ENCODE measurements at regions not wholly inside any gene's neighbourhood (a gene's known extent, or its start where the extent isn't known, plus 50 kb on each side); places are given as distances from the start of the nearest gene placed in this dataset.

DNA sequence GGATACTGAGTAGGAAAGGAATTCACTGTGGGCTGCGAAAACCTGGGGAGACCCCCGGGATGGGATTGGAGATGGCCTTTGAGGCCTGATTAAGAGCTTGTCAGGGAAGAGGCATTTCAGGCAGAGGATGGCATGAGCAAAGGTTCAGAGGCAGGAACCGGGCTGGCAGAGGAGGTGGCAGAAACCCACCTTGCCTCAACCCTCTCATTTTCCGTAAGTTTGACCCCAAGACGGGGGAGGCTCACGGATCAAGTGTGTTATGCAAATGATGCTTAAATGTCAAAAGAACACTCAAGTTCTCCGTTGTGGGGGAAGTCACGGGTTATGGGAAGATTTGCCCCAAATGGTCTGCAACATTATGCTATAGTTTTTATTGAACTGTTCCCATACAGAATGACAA lies 88.3 kb downstream of the MYCN start (continued):
- TF ChIP-seq, protein P1, sequence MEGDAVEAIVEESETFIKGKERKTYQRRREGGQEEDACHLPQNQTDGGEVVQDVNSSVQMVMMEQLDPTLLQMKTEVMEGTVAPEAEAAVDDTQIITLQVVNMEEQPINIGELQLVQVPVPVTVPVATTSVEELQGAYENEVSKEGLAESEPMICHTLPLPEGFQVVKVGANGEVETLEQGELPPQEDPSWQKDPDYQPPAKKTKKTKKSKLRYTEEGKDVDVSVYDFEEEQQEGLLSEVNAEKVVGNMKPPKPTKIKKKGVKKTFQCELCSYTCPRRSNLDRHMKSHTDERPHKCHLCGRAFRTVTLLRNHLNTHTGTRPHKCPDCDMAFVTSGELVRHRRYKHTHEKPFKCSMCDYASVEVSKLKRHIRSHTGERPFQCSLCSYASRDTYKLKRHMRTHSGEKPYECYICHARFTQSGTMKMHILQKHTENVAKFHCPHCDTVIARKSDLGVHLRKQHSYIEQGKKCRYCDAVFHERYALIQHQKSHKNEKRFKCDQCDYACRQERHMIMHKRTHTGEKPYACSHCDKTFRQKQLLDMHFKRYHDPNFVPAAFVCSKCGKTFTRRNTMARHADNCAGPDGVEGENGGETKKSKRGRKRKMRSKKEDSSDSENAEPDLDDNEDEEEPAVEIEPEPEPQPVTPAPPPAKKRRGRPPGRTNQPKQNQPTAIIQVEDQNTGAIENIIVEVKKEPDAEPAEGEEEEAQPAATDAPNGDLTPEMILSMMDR (IDR thresholded peaks at IDR 0.05; ENCODE audit: low read depth, low read length, missing input control), result no peak
- TF ChIP-seq GABPA (IDR thresholded peaks at IDR 0.05 in 1 of 2, conservative IDR thresholded peaks at IDR 0.05 in 1 of 2), result no peak
- TF ChIP-seq RAD21 (IDR thresholded peaks at IDR 0.05), result no peak
- TF ChIP-seq FOXA2 (IDR thresholded peaks at IDR 0.05), result no peak

DNA sequence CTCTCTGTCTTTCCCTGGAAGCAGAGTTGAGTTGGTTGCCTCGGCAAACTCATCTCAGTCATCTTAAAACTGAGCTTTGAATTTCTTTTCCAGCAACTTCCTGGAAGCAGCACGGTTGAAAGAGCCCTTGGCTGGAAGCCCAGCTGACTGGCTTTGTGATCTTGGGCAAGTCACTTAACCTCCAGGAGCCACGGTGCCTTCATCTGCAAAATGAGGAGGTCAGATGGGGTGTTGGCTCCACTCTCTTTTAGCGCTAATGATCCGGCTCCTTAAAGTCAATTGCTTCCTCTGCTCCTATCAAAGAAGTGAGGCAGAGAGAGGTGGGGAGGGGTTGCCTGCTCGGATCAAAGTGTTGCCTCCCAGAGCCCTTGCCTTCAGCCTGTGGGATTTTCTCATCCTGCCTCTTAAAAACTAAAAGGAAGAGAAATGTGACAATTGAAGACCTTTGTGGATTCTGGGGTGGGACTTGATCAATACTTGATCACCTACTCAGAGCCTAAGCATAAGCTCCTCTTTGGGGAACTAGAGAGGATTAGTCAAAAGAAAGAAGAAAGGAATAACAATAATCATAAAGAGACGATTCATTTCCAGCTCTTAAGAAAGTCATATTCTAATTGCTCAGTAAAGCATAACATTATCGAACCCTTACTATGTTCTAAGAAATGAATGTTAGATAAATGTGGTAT lies 86.6 kb downstream of the MYCN start:
- Histone ChIP-seq H3K4me3 (ENCODE audit: low read depth in 1 of 3, low read length in 3 of 3) (no peak overlapping the region), H3K27me3 (ENCODE audit: control insufficient read depth in 4 of 4, insufficient read depth in 4 of 4, low read length in 3 of 4) (no peaks in the 10 kb centered on the region), H3K27ac (ENCODE audit: low read depth in 1 of 2, low read length in 2 of 2) (no peak overlapping the region), H3K36me3 (ENCODE audit: control insufficient read depth in 4 of 4, insufficient read depth in 3 of 4, low read depth in 1 of 4, low read length in 3 of 4) (no peaks in the 10 kb centered on the region), H3K4me1 (ENCODE audit: control insufficient read depth in 4 of 4, insufficient read depth in 4 of 4, low read length in 3 of 4) (no peaks in the 10 kb centered on the region), H3K9ac (ENCODE audit: low read depth in 1 of 2, low read length in 2 of 2) (no peak overlapping the region), H3K9me3 (ENCODE audit: control insufficient read depth in 4 of 4, low read length in 3 of 4) (no peaks in the 10 kb centered on the region)
- WGBS, result 77% methylated on average over 8 of the region's 8 CpGs
- TF ChIP-seq YY1 (IDR thresholded peaks at IDR 0.05) (no peak), SP1 (IDR thresholded peaks at IDR 0.05) (no peak), HNF4G (IDR thresholded peaks at IDR 0.05) (no peak), RXRA (IDR thresholded peaks at IDR 0.05) (no peak), TAF1 (conservative IDR thresholded peaks at IDR 0.05) (no peak)
- TF ChIP-seq, protein P2, sequence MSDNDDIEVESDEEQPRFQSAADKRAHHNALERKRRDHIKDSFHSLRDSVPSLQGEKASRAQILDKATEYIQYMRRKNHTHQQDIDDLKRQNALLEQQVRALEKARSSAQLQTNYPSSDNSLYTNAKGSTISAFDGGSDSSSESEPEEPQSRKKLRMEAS (IDR thresholded peaks at IDR 0.05), result no peak
- TF ChIP-seq, protein P1 (IDR thresholded peaks at IDR 0.05; ENCODE audit: low read depth, low read length, missing input control), result no peak
- TF ChIP-seq, protein P3, sequence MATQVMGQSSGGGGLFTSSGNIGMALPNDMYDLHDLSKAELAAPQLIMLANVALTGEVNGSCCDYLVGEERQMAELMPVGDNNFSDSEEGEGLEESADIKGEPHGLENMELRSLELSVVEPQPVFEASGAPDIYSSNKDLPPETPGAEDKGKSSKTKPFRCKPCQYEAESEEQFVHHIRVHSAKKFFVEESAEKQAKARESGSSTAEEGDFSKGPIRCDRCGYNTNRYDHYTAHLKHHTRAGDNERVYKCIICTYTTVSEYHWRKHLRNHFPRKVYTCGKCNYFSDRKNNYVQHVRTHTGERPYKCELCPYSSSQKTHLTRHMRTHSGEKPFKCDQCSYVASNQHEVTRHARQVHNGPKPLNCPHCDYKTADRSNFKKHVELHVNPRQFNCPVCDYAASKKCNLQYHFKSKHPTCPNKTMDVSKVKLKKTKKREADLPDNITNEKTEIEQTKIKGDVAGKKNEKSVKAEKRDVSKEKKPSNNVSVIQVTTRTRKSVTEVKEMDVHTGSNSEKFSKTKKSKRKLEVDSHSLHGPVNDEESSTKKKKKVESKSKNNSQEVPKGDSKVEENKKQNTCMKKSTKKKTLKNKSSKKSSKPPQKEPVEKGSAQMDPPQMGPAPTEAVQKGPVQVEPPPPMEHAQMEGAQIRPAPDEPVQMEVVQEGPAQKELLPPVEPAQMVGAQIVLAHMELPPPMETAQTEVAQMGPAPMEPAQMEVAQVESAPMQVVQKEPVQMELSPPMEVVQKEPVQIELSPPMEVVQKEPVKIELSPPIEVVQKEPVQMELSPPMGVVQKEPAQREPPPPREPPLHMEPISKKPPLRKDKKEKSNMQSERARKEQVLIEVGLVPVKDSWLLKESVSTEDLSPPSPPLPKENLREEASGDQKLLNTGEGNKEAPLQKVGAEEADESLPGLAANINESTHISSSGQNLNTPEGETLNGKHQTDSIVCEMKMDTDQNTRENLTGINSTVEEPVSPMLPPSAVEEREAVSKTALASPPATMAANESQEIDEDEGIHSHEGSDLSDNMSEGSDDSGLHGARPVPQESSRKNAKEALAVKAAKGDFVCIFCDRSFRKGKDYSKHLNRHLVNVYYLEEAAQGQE (IDR thresholded peaks at IDR 0.05), result no peak
- TF ChIP-seq, protein P4, sequence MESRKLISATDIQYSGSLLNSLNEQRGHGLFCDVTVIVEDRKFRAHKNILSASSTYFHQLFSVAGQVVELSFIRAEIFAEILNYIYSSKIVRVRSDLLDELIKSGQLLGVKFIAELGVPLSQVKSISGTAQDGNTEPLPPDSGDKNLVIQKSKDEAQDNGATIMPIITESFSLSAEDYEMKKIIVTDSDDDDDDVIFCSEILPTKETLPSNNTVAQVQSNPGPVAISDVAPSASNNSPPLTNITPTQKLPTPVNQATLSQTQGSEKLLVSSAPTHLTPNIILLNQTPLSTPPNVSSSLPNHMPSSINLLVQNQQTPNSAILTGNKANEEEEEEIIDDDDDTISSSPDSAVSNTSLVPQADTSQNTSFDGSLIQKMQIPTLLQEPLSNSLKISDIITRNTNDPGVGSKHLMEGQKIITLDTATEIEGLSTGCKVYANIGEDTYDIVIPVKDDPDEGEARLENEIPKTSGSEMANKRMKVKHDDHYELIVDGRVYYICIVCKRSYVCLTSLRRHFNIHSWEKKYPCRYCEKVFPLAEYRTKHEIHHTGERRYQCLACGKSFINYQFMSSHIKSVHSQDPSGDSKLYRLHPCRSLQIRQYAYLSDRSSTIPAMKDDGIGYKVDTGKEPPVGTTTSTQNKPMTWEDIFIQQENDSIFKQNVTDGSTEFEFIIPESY (IDR thresholded peaks at IDR 0.05), result no peak
- no peak for DNase-seq (ENCODE audit: low spot score)
